ENCODE measurements at regions not wholly inside any gene's neighbourhood (a gene's known extent, or its start where the extent isn't known, plus 50 kb on each side); places are given as distances from the start of the nearest gene placed in this dataset.

GRCh38 chr11:121800731-121801393, 315.2 kb downstream of the BLID start:
- Histone ChIP-seq H3K4me3 (peak overlapping the region in 1 of 3 donors; percentile 5), H3K9me3 (no peaks in the 10 kb centered on the region), H3K27me3 (no peaks in the 10 kb centered on the region), H3K27ac (peak overlapping the region; percentile 12 to 30), H3K36me3 (no peaks in the 10 kb centered on the region), H3K4me1 (peaks cover 0 to 5% of the 10 kb centered on the region in 2 donors)
- intact Hi-C loops (cut with DNase I; ENCODE audit: low total_unique reads), result no loop called here
- DNase-seq (ENCODE audit: low spot score in 2 of 2), result no peak
- TF ChIP-seq CTCF (IDR thresholded peaks at IDR 0.05), result no peak
- TF ChIP-seq POLR2AphosphoS5 (IDR thresholded peaks at IDR 0.05), result no peak
- no peak for TF ChIP-seq POLR2A (IDR thresholded peaks at IDR 0.05)

GRCh38 chr11:121800240-121800639, 315.8 kb downstream of the BLID start:
- no peak for DNase-seq (ENCODE audit: low spot score in 2 of 2)

GRCh38 chr11:121797496-121797895, 318.5 kb downstream of the BLID start:
- Histone ChIP-seq H3K36me3 (no peaks in the 10 kb centered on the region), H3K27ac (no peak overlapping the region), H3K4me1 (peaks cover 0 to 5% of the 10 kb centered on the region in 2 donors), H3K4me3 (no peak overlapping the region), H3K9me3 (no peaks in the 10 kb centered on the region), H3K27me3 (no peaks in the 10 kb centered on the region)
- DNase-seq (ENCODE audit: low spot score in 2 of 2), result no peak
- no peak for TF ChIP-seq POLR2AphosphoS5 (IDR thresholded peaks at IDR 0.05)
- intact Hi-C loops (cut with DNase I; ENCODE audit: low total_unique reads), result no loop called here

More at GRCh38 chr11:121800240-121800639, 315.8 kb downstream of the BLID start:
- H3K4me1 ChIP-seq, result peaks cover 0 to 5% of the 10 kb centered on the region in 2 donors
- TF ChIP-seq POLR2AphosphoS5 (IDR thresholded peaks at IDR 0.05) (no peak), CTCF (IDR thresholded peaks at IDR 0.05) (no peak), POLR2A (IDR thresholded peaks at IDR 0.05) (no peak)
- H3K27me3 ChIP-seq, result no peaks in the 10 kb centered on the region
- no peaks in the 10 kb centered on the region for H3K36me3 ChIP-seq
- intact Hi-C loops (cut with DNase I; ENCODE audit: low total_unique reads), result no loop called here
- peak overlapping the region in 1 of 2 donors; percentile 30 for H3K27ac ChIP-seq
- no peaks in the 10 kb centered on the region for H3K9me3 ChIP-seq
- H3K4me3 ChIP-seq, result no peak overlapping the region

GRCh38 chr11:121795174-121795573, 320.8 kb downstream of the BLID start:
- intact Hi-C loops (cut with DNase I; ENCODE audit: low total_unique reads), result no loop called here
- no peaks in the 10 kb centered on the region for H3K36me3 ChIP-seq
- H3K27ac ChIP-seq, result no peak overlapping the region
- TF ChIP-seq CTCF (IDR thresholded peaks at IDR 0.05), result no peak
- no peak for TF ChIP-seq POLR2AphosphoS5 (IDR thresholded peaks at IDR 0.05)
- TF ChIP-seq POLR2A (IDR thresholded peaks at IDR 0.05), result no peak
- no peaks in the 10 kb centered on the region for H3K4me1 ChIP-seq
- no peaks in the 10 kb centered on the region for H3K27me3 ChIP-seq
- no peak overlapping the region for H3K4me3 ChIP-seq
- H3K9me3 ChIP-seq, result no peaks in the 10 kb centered on the region
- DNase-seq (ENCODE audit: low spot score in 2 of 2), result no peak

GRCh38 chr11:121794671-121795141, 321.3 kb downstream of the BLID start:
- Histone ChIP-seq H3K9me3 (no peaks in the 10 kb centered on the region), H3K27me3 (no peaks in the 10 kb centered on the region), H3K4me1 (no peaks in the 10 kb centered on the region), H3K4me3 (no peak overlapping the region), H3K36me3 (no peaks in the 10 kb centered on the region), H3K27ac (no peak overlapping the region)
- no peak for TF ChIP-seq POLR2A (IDR thresholded peaks at IDR 0.05)
- no peak for TF ChIP-seq POLR2AphosphoS5 (IDR thresholded peaks at IDR 0.05)
- TF ChIP-seq CTCF (IDR thresholded peaks at IDR 0.05), result no peak
- intact Hi-C loops (cut with DNase I; ENCODE audit: low total_unique reads), result no loop called here
- DNase-seq (ENCODE audit: low spot score in 2 of 2), result no peak

Data from breast epithelium (tissue), 4 donors.